C4-2B (cell line): ENCODE measurements at regions not wholly inside any gene's neighbourhood (a gene's known extent, or its start where the extent isn't known, plus 50 kb on each side); places are given as distances from the start of the nearest gene placed in this dataset.
A peak's percentile ranks its signal among the peaks of the same experiment; 100 is the strongest.
"Not testable (repeated sequence)": the region's sequence is repeated elsewhere in the genome, so short reads cannot be mapped to it uniquely, and the experiment has no call there.

Experiments
- H3K27ac ChIP-seq: fragments of 450-650 bp; 2 replicates; pipeline ENCODE4 v1.5.1; 2017
- CTCF ChIP-seq: fragments of 450-650 bp; conservative IDR thresholded peaks from 2 replicates; pipeline ENCODE4 v1.5.1; 2017; ENCODE audit warnings: mild to moderate bottlenecking
- ZFX ChIP-seq: fragments of 450-650 bp; IDR thresholded peaks from 2 replicates; pipeline ENCODE4 v1.6.1; 2017

- TF ChIP-seq ZFX (no peak), CTCF (no peak)
- H3K27ac ChIP-seq = no peak overlapping the region
These were observed 374.5 kb upstream of the FMR1 start for GRCh38 chrX:147537172-147537571.

- not testable (repeated sequence) for H3K27ac ChIP-seq
These were observed 363.7 kb upstream of the FMR1 start for GRCh38 chrX:147548023-147548422.

GRCh38 chrX:147550217-147550616 is 361.5 kb upstream of the FMR1 start:
- no peak overlapping the region for H3K27ac ChIP-seq
- TF ChIP-seq CTCF (peak; percentile 50), ZFX (no peak)

- TF ChIP-seq ZFX = no peak
- no peak for TF ChIP-seq CTCF
- no peak overlapping the region for H3K27ac ChIP-seq
These were observed 352.5 kb upstream of the FMR1 start for GRCh38 chrX:147559191-147559590.

GRCh38 chrX:147565237-147565636 is 346.5 kb upstream of the FMR1 start:
- H3K27ac ChIP-seq = no peak overlapping the region
- TF ChIP-seq ZFX (no peak), CTCF (no peak)

GRCh38 chrX:147570483-147570882 is 341.2 kb upstream of the FMR1 start:
- no peak overlapping the region for H3K27ac ChIP-seq
- TF ChIP-seq ZFX (no peak), CTCF (peak; percentile 15)

- TF ChIP-seq ZFX (no peak), CTCF (no peak)
- no peak overlapping the region for H3K27ac ChIP-seq
These were observed 338.5 kb upstream of the FMR1 start for GRCh38 chrX:147573266-147573665.

GRCh38 chrX:147602176-147602696 is 309.5 kb upstream of the FMR1 start:
- H3K27ac ChIP-seq = no peak overlapping the region
- TF ChIP-seq CTCF = peak; percentile 14; the same call in 1 of the 2 replicates
- no peak for TF ChIP-seq ZFX
